Muscle layer of colon (tissue), 2 donors: ENCODE measurements at regions not wholly inside any gene's neighbourhood (a gene's known extent, or its start where the extent isn't known, plus 50 kb on each side); places are given as distances from the start of the nearest gene placed in this dataset.

Source experiments
- H3K27ac ChIP-seq: one replicate; pipeline ENCODE4 v1.7.0; 2013; ENCODE audit warnings: low read depth, mild to moderate bottlenecking, low read length, moderate library complexity
- H3K27me3 ChIP-seq, 2 donors: one replicate each; pipeline ENCODE4 v1.7.0; 2013; ENCODE audit warnings: low read length in 2 of 2, mild to moderate bottlenecking in 2 of 2; ENCODE audit not compliant: insufficient read depth in 2 of 2, control insufficient read depth in 1 of 2
- H3K36me3 ChIP-seq: one replicate; pipeline ENCODE4 v1.7.0; 2013; ENCODE audit warnings: mild to moderate bottlenecking, low read length; ENCODE audit not compliant: insufficient read depth
- H3K4me1 ChIP-seq: one replicate; pipeline ENCODE4 v1.7.0; 2013; ENCODE audit warnings: mild to moderate bottlenecking, low read length; ENCODE audit not compliant: insufficient read depth
- H3K4me3 ChIP-seq, 2 donors: one replicate each; pipeline ENCODE4 v1.7.0; 2013; ENCODE audit warnings: low read length in 2 of 2, low read depth in 1 of 2, mild to moderate bottlenecking in 1 of 2, moderate library complexity in 1 of 2
- H3K9ac ChIP-seq: one replicate; pipeline ENCODE4 v1.7.0; 2013; ENCODE audit warnings: low read length
- H3K9me3 ChIP-seq: one replicate; pipeline ENCODE4 v1.7.0; 2013; ENCODE audit warnings: mild to moderate bottlenecking, low read length
- donor health status: abdominal sarcoma.
- donor health status: Adenocarcinoma of cecum.

GRCh38 chr21:27060190-27060589 is 93.3 kb upstream of the ADAMTS5 start:
- no peaks in the 10 kb centered on the region for H3K9me3 ChIP-seq
- peaks cover 5% of the 10 kb centered on the region for H3K4me1 ChIP-seq
- no peak overlapping the region for H3K9ac ChIP-seq
- no peaks in the 10 kb centered on the region for H3K27me3 ChIP-seq
- H3K27ac ChIP-seq = no peak overlapping the region
- no peak overlapping the region for H3K4me3 ChIP-seq
- H3K36me3 ChIP-seq = no peaks in the 10 kb centered on the region

GRCh38 chr21:27058673-27059605 is 92.1 kb upstream of the ADAMTS5 start:
- Histone ChIP-seq H3K9me3 (no peaks in the 10 kb centered on the region), H3K27ac (no peak overlapping the region), H3K9ac (no peak overlapping the region), H3K4me3 (no peak overlapping the region), H3K4me1 (peaks cover 5% of the 10 kb centered on the region), H3K36me3 (no peaks in the 10 kb centered on the region), H3K27me3 (no peaks in the 10 kb centered on the region)

GRCh38 chr21:27057997-27058396 is 91.1 kb upstream of the ADAMTS5 start:
- Histone ChIP-seq H3K4me3 (no peak overlapping the region), H3K4me1 (peaks cover 5% of the 10 kb centered on the region), H3K27me3 (no peaks in the 10 kb centered on the region), H3K27ac (no peak overlapping the region), H3K9ac (no peak overlapping the region), H3K9me3 (no peaks in the 10 kb centered on the region), H3K36me3 (no peaks in the 10 kb centered on the region)

GRCh38 chr21:27047658-27048314 is 80.9 kb upstream of the ADAMTS5 start:
- no peaks in the 10 kb centered on the region for H3K36me3 ChIP-seq
- peaks cover 17% of the 10 kb centered on the region for H3K4me1 ChIP-seq
- H3K27ac ChIP-seq = no peak overlapping the region
- no peaks in the 10 kb centered on the region for H3K27me3 ChIP-seq
- no peaks in the 10 kb centered on the region for H3K9me3 ChIP-seq
- no peak overlapping the region for H3K4me3 ChIP-seq
- H3K9ac ChIP-seq = no peak overlapping the region

GRCh38 chr21:27047283-27047657 is 80.4 kb upstream of the ADAMTS5 start:
- Histone ChIP-seq H3K4me1 (peaks cover 17% of the 10 kb centered on the region), H3K9ac (no peak overlapping the region), H3K27ac (no peak overlapping the region), H3K9me3 (no peaks in the 10 kb centered on the region), H3K4me3 (no peak overlapping the region), H3K36me3 (no peaks in the 10 kb centered on the region), H3K27me3 (no peaks in the 10 kb centered on the region)

GRCh38 chr21:27045281-27045985 is 78.5 kb upstream of the ADAMTS5 start:
- H3K36me3 ChIP-seq = no peaks in the 10 kb centered on the region
- no peak overlapping the region for H3K9ac ChIP-seq
- H3K4me1 ChIP-seq = peaks cover 17% of the 10 kb centered on the region
- no peak overlapping the region for H3K27ac ChIP-seq
- no peaks in the 10 kb centered on the region for H3K9me3 ChIP-seq
- H3K27me3 ChIP-seq = no peaks in the 10 kb centered on the region
- no peak overlapping the region for H3K4me3 ChIP-seq

- H3K27me3 ChIP-seq = no peaks in the 10 kb centered on the region
These were observed 76.5 kb upstream of the ADAMTS5 start for GRCh38 chr21:27043377-27043776.

GRCh38 chr21:27040738-27041469 is 74.0 kb upstream of the ADAMTS5 start:
- H3K27ac ChIP-seq = no peak overlapping the region
- H3K9me3 ChIP-seq = no peaks in the 10 kb centered on the region
- H3K4me1 ChIP-seq = peaks cover 7% of the 10 kb centered on the region
- H3K36me3 ChIP-seq = no peaks in the 10 kb centered on the region
- no peaks in the 10 kb centered on the region for H3K27me3 ChIP-seq
- no peak overlapping the region for H3K9ac ChIP-seq
- no peak overlapping the region for H3K4me3 ChIP-seq

More at GRCh38 chr21:27043377-27043776, 76.5 kb upstream of the ADAMTS5 start:
- no peak overlapping the region for H3K9ac ChIP-seq
- H3K36me3 ChIP-seq = no peaks in the 10 kb centered on the region
- H3K27ac ChIP-seq = no peak overlapping the region
- no peaks in the 10 kb centered on the region for H3K9me3 ChIP-seq
- peaks cover 17% of the 10 kb centered on the region for H3K4me1 ChIP-seq
- H3K4me3 ChIP-seq = no peak overlapping the region

- Histone ChIP-seq H3K4me3 (no peak overlapping the region), H3K27ac (no peak overlapping the region), H3K4me1 (peaks cover 7% of the 10 kb centered on the region), H3K9me3 (no peaks in the 10 kb centered on the region), H3K9ac (no peak overlapping the region), H3K27me3 (no peaks in the 10 kb centered on the region), H3K36me3 (no peaks in the 10 kb centered on the region)
These were observed 69.9 kb upstream of the ADAMTS5 start for GRCh38 chr21:27036736-27037301.

- H3K9ac ChIP-seq = no peak overlapping the region
- H3K27me3 ChIP-seq = no peaks in the 10 kb centered on the region
- H3K4me1 ChIP-seq = peaks cover 7% of the 10 kb centered on the region
- H3K9me3 ChIP-seq = no peaks in the 10 kb centered on the region
- no peaks in the 10 kb centered on the region for H3K36me3 ChIP-seq
- H3K4me3 ChIP-seq = no peak overlapping the region
- H3K27ac ChIP-seq = no peak overlapping the region
These were observed 68.9 kb upstream of the ADAMTS5 start for GRCh38 chr21:27035791-27036190.
